Body of pancreas (tissue), 4 donors: ENCODE measurements at regions not wholly inside any gene's neighbourhood (a gene's known extent, or its start where the extent isn't known, plus 50 kb on each side); places are given as distances from the start of the nearest gene placed in this dataset.

ENCODE experiments used
- POLR2A ChIP-seq, 3 donors: fragments of 450-650 bp; IDR thresholded peaks; one replicate each; pipeline ENCODE4 v1.6.1; 2016; ENCODE audit warnings: antibody characterized with exemption in 3 of 3, mild to moderate bottlenecking in 2 of 3
- TF ChIP-seq, protein P1 (sequence below), 7 experiments: fragments of 450-650 bp in 4 of 7; fragments of 200-600 bp in 3 of 7; sonication (generic) in 3 of 7; IDR thresholded peaks; one replicate each; pipeline ENCODE4 v1.5.1; 2016 to 2019; ENCODE audit warnings: antibody characterized with exemption in 7 of 7

DNA sequence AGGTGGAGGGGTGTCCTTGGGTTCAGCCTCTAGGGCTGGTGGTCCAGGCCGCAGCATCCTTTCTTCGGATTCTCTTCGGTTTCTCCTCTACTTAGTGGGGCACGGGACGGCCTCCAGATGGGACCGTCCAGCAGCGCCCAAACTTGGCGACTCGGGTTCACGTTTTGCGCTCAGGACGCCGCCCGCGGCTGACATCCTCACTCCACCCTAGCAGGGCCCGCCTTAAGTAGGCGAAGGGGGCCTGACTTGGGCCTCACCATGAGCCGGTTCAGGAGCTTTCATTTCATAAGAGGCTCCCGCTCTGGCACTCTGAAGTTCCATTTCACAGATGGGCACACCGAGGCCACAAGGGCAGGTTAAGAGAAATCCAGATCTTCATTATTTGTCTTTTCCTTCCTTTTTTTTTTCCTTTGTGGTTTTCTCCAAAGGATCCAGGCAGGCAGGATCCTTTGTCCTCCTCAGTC is 141.2 kb downstream of the SEC14L1 start:
- TF ChIP-seq, protein P1, sequence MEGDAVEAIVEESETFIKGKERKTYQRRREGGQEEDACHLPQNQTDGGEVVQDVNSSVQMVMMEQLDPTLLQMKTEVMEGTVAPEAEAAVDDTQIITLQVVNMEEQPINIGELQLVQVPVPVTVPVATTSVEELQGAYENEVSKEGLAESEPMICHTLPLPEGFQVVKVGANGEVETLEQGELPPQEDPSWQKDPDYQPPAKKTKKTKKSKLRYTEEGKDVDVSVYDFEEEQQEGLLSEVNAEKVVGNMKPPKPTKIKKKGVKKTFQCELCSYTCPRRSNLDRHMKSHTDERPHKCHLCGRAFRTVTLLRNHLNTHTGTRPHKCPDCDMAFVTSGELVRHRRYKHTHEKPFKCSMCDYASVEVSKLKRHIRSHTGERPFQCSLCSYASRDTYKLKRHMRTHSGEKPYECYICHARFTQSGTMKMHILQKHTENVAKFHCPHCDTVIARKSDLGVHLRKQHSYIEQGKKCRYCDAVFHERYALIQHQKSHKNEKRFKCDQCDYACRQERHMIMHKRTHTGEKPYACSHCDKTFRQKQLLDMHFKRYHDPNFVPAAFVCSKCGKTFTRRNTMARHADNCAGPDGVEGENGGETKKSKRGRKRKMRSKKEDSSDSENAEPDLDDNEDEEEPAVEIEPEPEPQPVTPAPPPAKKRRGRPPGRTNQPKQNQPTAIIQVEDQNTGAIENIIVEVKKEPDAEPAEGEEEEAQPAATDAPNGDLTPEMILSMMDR (IDR thresholded peaks at IDR 0.05), result no peak
- TF ChIP-seq POLR2A (IDR thresholded peaks at IDR 0.05), result no peak
